ENCODE measurements at regions not wholly inside any gene's neighbourhood (a gene's known extent, or its start where the extent isn't known, plus 50 kb on each side); places are given as distances from the start of the nearest gene placed in this dataset.

DNA sequence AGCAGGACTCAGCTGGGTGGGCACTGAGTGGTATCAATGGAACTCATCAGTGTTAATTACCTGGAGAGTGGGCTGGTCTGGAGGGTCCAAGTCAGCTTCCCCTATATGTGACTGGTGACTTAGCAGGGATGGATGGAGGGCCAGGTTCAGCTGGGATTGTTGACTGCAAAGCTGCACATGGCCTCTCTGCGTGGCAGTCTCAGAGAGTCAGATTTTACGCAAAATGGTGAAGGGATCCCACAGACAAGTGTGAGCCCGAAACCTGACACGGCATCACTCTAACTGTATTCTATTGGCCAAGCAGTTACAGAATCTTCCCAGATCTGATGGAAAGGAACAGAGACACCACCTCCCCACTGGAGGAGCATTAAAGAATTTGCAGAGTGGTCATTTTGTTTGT, 716.0 kb upstream of the TBX3 start:
- TF ChIP-seq CTCF (IDR thresholded peaks at IDR 0.05) (no peak), POLR2A (IDR thresholded peaks at IDR 0.05) (no peak)

Measured in thyroid gland (tissue), 4 donors.